ENCODE measurements at regions not wholly inside any gene's neighbourhood (a gene's known extent, or its start where the extent isn't known, plus 50 kb on each side); places are given as distances from the start of the nearest gene placed in this dataset.

DNA sequence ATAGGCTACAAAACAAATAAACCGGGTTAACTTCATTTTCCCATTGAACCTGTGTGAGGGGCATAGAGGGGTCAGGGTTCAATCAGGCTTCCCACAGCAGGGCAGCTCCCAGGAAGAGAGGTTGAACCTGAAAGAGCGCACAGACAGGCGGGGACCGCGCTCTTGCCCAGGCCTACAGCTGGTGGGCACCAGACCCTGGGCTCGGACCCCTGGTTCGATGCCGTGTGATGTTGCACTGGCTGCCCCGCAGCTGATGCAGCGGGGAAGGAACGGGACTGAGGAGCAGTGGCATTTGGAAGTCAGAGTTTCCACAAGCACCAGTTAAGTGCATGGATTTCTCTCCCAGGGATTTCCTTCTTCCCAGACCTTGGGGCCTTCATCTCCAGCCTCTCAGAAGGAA, 72.6 kb upstream of the INSIG1 start:
- peaks cover 5% of the 10 kb centered on the region for H3K27me3 Mint-ChIP-seq (ENCODE audit: low read depth)
- no peaks in the 10 kb centered on the region for H3K9me3 Mint-ChIP-seq
- TF ChIP-seq, protein P1, sequence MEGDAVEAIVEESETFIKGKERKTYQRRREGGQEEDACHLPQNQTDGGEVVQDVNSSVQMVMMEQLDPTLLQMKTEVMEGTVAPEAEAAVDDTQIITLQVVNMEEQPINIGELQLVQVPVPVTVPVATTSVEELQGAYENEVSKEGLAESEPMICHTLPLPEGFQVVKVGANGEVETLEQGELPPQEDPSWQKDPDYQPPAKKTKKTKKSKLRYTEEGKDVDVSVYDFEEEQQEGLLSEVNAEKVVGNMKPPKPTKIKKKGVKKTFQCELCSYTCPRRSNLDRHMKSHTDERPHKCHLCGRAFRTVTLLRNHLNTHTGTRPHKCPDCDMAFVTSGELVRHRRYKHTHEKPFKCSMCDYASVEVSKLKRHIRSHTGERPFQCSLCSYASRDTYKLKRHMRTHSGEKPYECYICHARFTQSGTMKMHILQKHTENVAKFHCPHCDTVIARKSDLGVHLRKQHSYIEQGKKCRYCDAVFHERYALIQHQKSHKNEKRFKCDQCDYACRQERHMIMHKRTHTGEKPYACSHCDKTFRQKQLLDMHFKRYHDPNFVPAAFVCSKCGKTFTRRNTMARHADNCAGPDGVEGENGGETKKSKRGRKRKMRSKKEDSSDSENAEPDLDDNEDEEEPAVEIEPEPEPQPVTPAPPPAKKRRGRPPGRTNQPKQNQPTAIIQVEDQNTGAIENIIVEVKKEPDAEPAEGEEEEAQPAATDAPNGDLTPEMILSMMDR (conservative IDR thresholded peaks at IDR 0.05), result no peak
- no peaks in the 10 kb centered on the region for H3K36me3 Mint-ChIP-seq (ENCODE audit: low read depth)
- no peak overlapping the region for H3K4me3 Mint-ChIP-seq
- H3K4me1 Mint-ChIP-seq, result peaks cover 51% of the 10 kb centered on the region
- no peak overlapping the region for H3K27ac Mint-ChIP-seq (ENCODE audit: unreplicated experiment)
- no peak for DNase-seq (ENCODE audit: low read depth, low spot score)

DNA sequence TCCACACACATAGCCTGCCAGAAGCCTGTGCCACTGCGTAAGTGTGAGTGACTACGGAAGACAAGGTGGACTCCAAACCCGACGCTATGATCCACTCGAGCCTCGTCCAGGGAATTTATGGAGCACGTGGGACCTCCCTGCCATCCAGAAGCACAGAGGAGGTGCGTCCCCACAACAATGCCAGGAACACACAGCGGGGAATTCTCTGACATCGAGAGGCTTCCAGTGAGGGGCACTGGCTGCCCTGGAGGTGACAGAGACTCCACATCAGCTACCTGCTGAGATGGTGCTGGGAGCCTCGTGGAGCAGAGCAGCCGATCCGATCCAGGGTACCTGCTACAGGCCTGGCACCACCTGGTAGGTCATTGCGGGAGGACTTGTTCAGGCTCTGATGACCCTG, 72.2 kb upstream of the INSIG1 start:
- peaks cover 55% of the 10 kb centered on the region for H3K4me1 Mint-ChIP-seq
- no peak for DNase-seq (ENCODE audit: low read depth, low spot score)
- no peaks in the 10 kb centered on the region for H3K9me3 Mint-ChIP-seq
- no peaks in the 10 kb centered on the region for H3K36me3 Mint-ChIP-seq (ENCODE audit: low read depth)
- no peak overlapping the region for H3K4me3 Mint-ChIP-seq
- H3K27ac Mint-ChIP-seq (ENCODE audit: unreplicated experiment), result no peak overlapping the region
- TF ChIP-seq, protein P1 (conservative IDR thresholded peaks at IDR 0.05), result no peak
- H3K27me3 Mint-ChIP-seq (ENCODE audit: low read depth), result peaks cover 5% of the 10 kb centered on the region

DNA sequence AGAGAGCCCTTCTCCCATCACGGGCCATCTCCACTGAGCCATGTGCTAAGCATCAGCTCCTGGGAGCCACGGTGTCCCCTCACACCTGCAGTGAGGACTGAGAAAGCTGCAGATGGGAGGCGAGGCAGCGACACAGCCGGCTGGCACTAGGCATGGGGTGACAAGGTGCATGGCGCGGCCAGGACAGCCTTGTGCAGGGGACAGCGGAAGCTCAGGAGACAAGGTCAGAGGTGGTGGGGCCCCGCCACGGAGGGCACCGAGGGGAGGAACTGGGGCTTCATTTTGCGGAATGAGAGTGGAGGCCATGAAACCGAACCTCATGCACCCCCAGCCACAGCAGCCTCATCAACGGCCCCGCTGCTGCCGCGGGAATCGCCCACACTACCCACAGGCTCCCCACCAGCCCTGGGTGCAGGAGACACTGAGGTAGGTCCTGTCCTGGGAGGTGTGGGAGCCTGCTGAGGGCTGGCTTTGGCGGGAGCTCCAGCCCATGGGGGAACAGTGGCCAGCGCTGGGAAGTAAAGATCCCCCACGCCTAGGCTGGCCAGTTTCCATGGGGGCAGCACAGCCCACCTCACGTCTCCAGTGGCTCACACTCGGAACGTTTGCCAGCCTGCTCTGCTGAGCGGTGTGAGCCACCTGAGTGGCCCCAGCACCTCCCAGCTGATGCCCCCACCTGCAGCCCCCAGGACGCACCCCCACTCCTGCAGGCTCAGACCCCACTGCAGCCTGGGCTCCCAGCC, 71.2 kb upstream of the INSIG1 start:
- Mint-ChIP-seq H3K27ac (ENCODE audit: unreplicated experiment) (no peak overlapping the region), H3K4me3 (no peak overlapping the region), H3K4me1 (peaks cover 55% of the 10 kb centered on the region), H3K36me3 (ENCODE audit: low read depth) (no peaks in the 10 kb centered on the region), H3K9me3 (no peaks in the 10 kb centered on the region), H3K27me3 (ENCODE audit: low read depth) (peaks cover 5% of the 10 kb centered on the region)
- TF ChIP-seq, protein P1 (conservative IDR thresholded peaks at IDR 0.05), result no peak
- DNase-seq (ENCODE audit: low read depth, low spot score), result no peak

- Mint-ChIP-seq H3K27ac (ENCODE audit: unreplicated experiment) (peak overlapping the region; percentile 11), H3K4me3 (peak overlapping the region; percentile 9), H3K9me3 (no peaks in the 10 kb centered on the region), H3K27me3 (ENCODE audit: low read depth) (peaks cover 5% of the 10 kb centered on the region), H3K4me1 (peaks cover 55% of the 10 kb centered on the region), H3K36me3 (ENCODE audit: low read depth) (no peaks in the 10 kb centered on the region)
- TF ChIP-seq, protein P1 (conservative IDR thresholded peaks at IDR 0.05), result no peak
- DNase-seq (ENCODE audit: low read depth, low spot score), result no peak
Measured at GRCh38 chr7:155227004-155227787, 70.5 kb upstream of the INSIG1 start.

DNA sequence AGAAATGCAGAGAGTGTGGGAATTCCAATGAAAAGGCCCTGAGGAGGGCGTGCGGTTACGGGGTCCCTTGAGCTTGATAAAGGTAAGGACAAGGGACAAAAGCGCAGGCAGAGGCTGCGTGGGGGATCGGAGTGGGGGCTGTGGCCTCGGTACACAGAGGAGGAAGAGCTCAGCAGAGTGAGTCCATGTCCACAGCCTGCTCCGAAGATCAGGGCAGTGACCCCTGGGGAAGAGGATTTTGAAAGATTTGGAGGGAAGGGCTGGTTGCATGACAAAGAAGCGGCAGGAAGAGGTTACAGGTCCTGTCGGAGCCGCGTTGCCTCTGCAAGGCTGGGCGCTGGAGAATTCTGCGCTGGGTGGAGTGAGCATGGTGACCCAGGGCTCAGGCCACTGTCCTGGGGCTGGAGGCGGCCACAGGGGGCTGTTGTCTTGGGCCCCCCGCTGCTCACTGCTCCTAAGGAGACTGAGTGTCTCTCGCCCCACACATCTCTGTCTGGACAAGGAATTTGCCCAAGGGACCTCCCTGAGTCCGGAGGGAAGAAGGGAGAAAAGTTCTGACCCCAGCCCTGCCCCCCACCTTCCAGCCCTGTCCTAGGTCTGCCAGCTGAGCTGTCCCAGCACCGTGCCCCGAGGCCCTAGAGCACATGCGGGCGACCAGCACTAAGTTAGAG, 69.8 kb upstream of the INSIG1 start:
- Mint-ChIP-seq H3K4me1 (peaks cover 55% of the 10 kb centered on the region), H3K9me3 (no peaks in the 10 kb centered on the region), H3K36me3 (ENCODE audit: low read depth) (no peaks in the 10 kb centered on the region), H3K4me3 (peak overlapping the region; percentile 9), H3K27ac (ENCODE audit: unreplicated experiment) (peak overlapping the region; percentile 11), H3K27me3 (ENCODE audit: low read depth) (peaks cover 5% of the 10 kb centered on the region)
- no peak for DNase-seq (ENCODE audit: low read depth, low spot score)
- TF ChIP-seq, protein P1 (conservative IDR thresholded peaks at IDR 0.05), result no peak

All from neural crest cell (in vitro differentiated cells).